B cell (primary cell): ENCODE measurements at regions not wholly inside any gene's neighbourhood (a gene's known extent, or its start where the extent isn't known, plus 50 kb on each side); places are given as distances from the start of the nearest gene placed in this dataset.
A peak's percentile ranks its signal among the peaks of the same experiment; 100 is the strongest.

Experiments
- ATAC-seq: fragments of 200-7000 bp; cut with Tn5 transposase; one replicate; pipeline ENCODE4 v1.10.0; 2021; ENCODE audit warnings: low read depth, mild to moderate bottlenecking, moderate number of reproducible peaks, moderate library complexity
- CTCF ChIA-PET: fragments of 350-600 bp; sonication (Branson Sonifier 250); formaldehyde crosslinking; loops from one replicate; lab custom pipeline; 2021; ENCODE audit warnings: antibody characterized with exemption, inconsistent platforms; lab: Charles Lee
- POLR2A ChIA-PET: fragments of 350-600 bp; sonication (Branson Sonifier 250); formaldehyde crosslinking; loops from one replicate; lab custom pipeline; 2021; ENCODE audit warnings: antibody characterized with exemption; lab: Charles Lee
- DNase-seq: peaks from one replicate; pipeline ENCODE4 v3.0.0; 2013
- H2AFZ ChIP-seq: 2 replicates; pipeline ENCODE4 v1.6.1; 2012; ENCODE audit warnings: mild to moderate bottlenecking, low read depth, low read length; ENCODE audit not compliant: insufficient read depth, poor library complexity, severe bottlenecking
- H3K27ac ChIP-seq, 2 donors: 1 replicate in 1 of 2; 2 replicates in 1 of 2; pipeline ENCODE4 v1.5.1; 2012 to 2013; ENCODE audit warnings: low read length in 2 of 2, mild to moderate bottlenecking in 2 of 2, moderate library complexity in 1 of 2
- H3K27me3 ChIP-seq, 4 experiments: fragments of 200-600 bp in 1 of 4; sonication (generic) in 1 of 4; replicated peaks in 1 of 4; 1 replicate in 2 of 4; 2 replicates in 2 of 4; pipeline versions ENCODE4 v1.6.1 to v1.7.0; 2013 to 2016; ENCODE audit warnings: low read length in 3 of 4, mild to moderate bottlenecking in 2 of 4, mixed read lengths in 1 of 4, moderate library complexity in 1 of 4; ENCODE audit not compliant: insufficient read depth in 4 of 4, control insufficient read depth in 3 of 4; ENCODE audit errors: control extremely low read depth in 1 of 4
- H3K36me3 ChIP-seq, 2 experiments: replicated peaks in 1 of 2; 1 replicate in 1 of 2; 2 replicates in 1 of 2; pipeline versions ENCODE4 v1.6.1 to v1.7.1; 2013; ENCODE audit warnings: low read length in 1 of 2; ENCODE audit not compliant: insufficient read depth in 2 of 2, control insufficient read depth in 1 of 2; ENCODE audit errors: control extremely low read depth in 1 of 2, extremely low read depth in 1 of 2
- H3K4me1 ChIP-seq, 2 donors: fragments of 200-600 bp in 1 of 2; sonication (generic) in 1 of 2; 1 replicate in 1 of 2; 2 replicates in 1 of 2; pipeline versions ENCODE4 v1.5.1 to v1.6.1; 2013 to 2017; ENCODE audit warnings: low read length in 2 of 2; ENCODE audit not compliant: control insufficient read depth in 2 of 2, insufficient read depth in 2 of 2
- H3K4me2 ChIP-seq: replicated peaks from 2 replicates; pipeline ENCODE3; 2012; ENCODE audit warnings: mild to moderate bottlenecking, low read depth, low read length; ENCODE audit not compliant: poor library complexity, severe bottlenecking
- H3K4me3 ChIP-seq, 5 experiments: fragments of 200-600 bp in 1 of 5; sonication (generic) in 1 of 5; 1 replicate in 3 of 5; 2 replicates in 2 of 5; pipeline versions ENCODE4 v1.5.1 to v1.7.0; 2011 to 2016; ENCODE audit warnings: low read length in 4 of 5, mild to moderate bottlenecking in 4 of 5, low read depth in 2 of 5, control low read depth in 1 of 5, moderate library complexity in 1 of 5; ENCODE audit not compliant: insufficient read depth in 1 of 5; ENCODE audit errors: control extremely low read depth in 1 of 5, extremely low read depth in 1 of 5
- H3K79me2 ChIP-seq: fragments of 200-600 bp; sonication (generic); one replicate; pipeline ENCODE4 v1.6.0; 2016; ENCODE audit warnings: low read length; ENCODE audit not compliant: control insufficient read depth, insufficient read depth
- H3K9ac ChIP-seq: fragments of 200-600 bp; sonication (generic); 2 replicates; pipeline ENCODE4 v1.6.1; 2017; ENCODE audit warnings: mild to moderate bottlenecking, low read length, moderate library complexity
- H3K9me3 ChIP-seq, 3 donors: one replicate each; pipeline versions ENCODE4 v1.6.1 to v1.7.1; 2013; ENCODE audit warnings: low read length in 2 of 3; ENCODE audit not compliant: control insufficient read depth in 2 of 3, insufficient read depth in 1 of 3; ENCODE audit errors: control extremely low read depth in 1 of 3
- H4K20me1 ChIP-seq: 2 replicates; pipeline ENCODE4 v1.6.0; 2012; ENCODE audit warnings: mild to moderate bottlenecking, low read length; ENCODE audit not compliant: insufficient read depth, control insufficient read depth, poor library complexity, severe bottlenecking
- H3K27ac Mint-ChIP-seq: one replicate; pipeline ENCODE4 v1.8.0; 2021; ENCODE audit warnings: mixed read lengths
- H3K27me3 Mint-ChIP-seq: one replicate; pipeline ENCODE4 v1.8.0; 2021; ENCODE audit warnings: mixed read lengths
- H3K4me1 Mint-ChIP-seq: one replicate; pipeline ENCODE4 v1.8.0; 2021; ENCODE audit warnings: mixed read lengths
- H3K4me3 Mint-ChIP-seq: one replicate; pipeline ENCODE4 v1.8.0; 2021; ENCODE audit warnings: mixed read lengths
- H3K9me3 Mint-ChIP-seq: one replicate; pipeline ENCODE4 v1.8.0; 2022; ENCODE audit warnings: mixed read lengths; ENCODE audit not compliant: insufficient read depth
- EZH2 ChIP-seq: IDR thresholded peaks from 2 replicates; pipeline ENCODE4 v1.6.1; 2012; ENCODE audit warnings: borderline replicate concordance, low read depth, mild to moderate bottlenecking, moderate library complexity, low read length; ENCODE audit not compliant: insufficient read depth, poor library complexity, severe bottlenecking
- WGBS: methylation state at CpG from one replicate; pipeline ENCODE4 v1.1.5; 2013; ENCODE audit warnings: missing lambda C conversion rate; ENCODE audit not compliant: insufficient coverage; 5-methylcytosine and 5-hydroxymethylcytosine counted together
- intact Hi-C: fragments of 100-400 bp; cut with micrococcal nuclease; formaldehyde crosslinking; loops from one replicate; pipeline ENCODE4 v1.10.0; 2022
- TF ChIP-seq, protein P1 (sequence below): fragments of 200-600 bp; IDR thresholded peaks from one replicate; pipeline ENCODE4 v1.8.0; 2022; ENCODE audit warnings: antibody characterized with exemption, mild to moderate bottlenecking

GRCh38 chr2:168336786-168337388, 89.5 kb upstream of the STK39 start:
- Histone ChIP-seq H3K79me2 (no peaks in the 10 kb centered on the region), H3K27ac (no peak overlapping the region), H3K27me3 (no peaks in the 10 kb centered on the region), H3K9ac (no peak overlapping the region), H3K4me3 (no peak overlapping the region), H3K36me3 (no peaks in the 10 kb centered on the region), H3K9me3 (peaks cover 0 to 4% (median 0%) of the 10 kb centered on the region in 3 donors), H3K4me2 (no peak overlapping the region), H4K20me1 (no peaks in the 10 kb centered on the region), H2AFZ (no peak overlapping the region), H3K4me1 (no peaks in the 10 kb centered on the region)
- intact Hi-C loops: loop anchor here (2.0 to 5.0 kb wide), 2 partner anchors 90 to 200 kb away; partner anchors contain the start of gene STK39
- ChIA-PET POLR2A (no interaction called here), CTCF (interaction anchor here (0.7 to 2.5 kb wide), 10 partner anchors 9 to 218 kb away, joined by 3 to 14 read pairs (median 5); no protein-coding TSS in a partner anchor)
- Mint-ChIP-seq H3K27me3 (peaks cover 10% of the 10 kb centered on the region), H3K27ac (no peak overlapping the region), H3K4me3 (no peak overlapping the region), H3K9me3 (no peaks in the 10 kb centered on the region), H3K4me1 (peaks cover 3% of the 10 kb centered on the region)
- WGBS: 60% methylated on average over 5 of the region's 6 CpGs
- DNase-seq: peak; percentile 39
- ATAC-seq: peak; percentile 68
- no peak for TF ChIP-seq EZH2
- TF ChIP-seq, protein P1, sequence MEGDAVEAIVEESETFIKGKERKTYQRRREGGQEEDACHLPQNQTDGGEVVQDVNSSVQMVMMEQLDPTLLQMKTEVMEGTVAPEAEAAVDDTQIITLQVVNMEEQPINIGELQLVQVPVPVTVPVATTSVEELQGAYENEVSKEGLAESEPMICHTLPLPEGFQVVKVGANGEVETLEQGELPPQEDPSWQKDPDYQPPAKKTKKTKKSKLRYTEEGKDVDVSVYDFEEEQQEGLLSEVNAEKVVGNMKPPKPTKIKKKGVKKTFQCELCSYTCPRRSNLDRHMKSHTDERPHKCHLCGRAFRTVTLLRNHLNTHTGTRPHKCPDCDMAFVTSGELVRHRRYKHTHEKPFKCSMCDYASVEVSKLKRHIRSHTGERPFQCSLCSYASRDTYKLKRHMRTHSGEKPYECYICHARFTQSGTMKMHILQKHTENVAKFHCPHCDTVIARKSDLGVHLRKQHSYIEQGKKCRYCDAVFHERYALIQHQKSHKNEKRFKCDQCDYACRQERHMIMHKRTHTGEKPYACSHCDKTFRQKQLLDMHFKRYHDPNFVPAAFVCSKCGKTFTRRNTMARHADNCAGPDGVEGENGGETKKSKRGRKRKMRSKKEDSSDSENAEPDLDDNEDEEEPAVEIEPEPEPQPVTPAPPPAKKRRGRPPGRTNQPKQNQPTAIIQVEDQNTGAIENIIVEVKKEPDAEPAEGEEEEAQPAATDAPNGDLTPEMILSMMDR: peak; percentile 33

GRCh38 chr2:168338292-168338691, 90.9 kb upstream of the STK39 start:
- TF ChIP-seq, protein P1: no peak
- no peak for TF ChIP-seq EZH2
- Histone ChIP-seq H4K20me1 (no peaks in the 10 kb centered on the region), H3K4me3 (no peak overlapping the region), H3K4me2 (no peak overlapping the region), H3K27me3 (no peaks in the 10 kb centered on the region), H3K79me2 (no peaks in the 10 kb centered on the region), H3K36me3 (no peaks in the 10 kb centered on the region), H3K9me3 (no peaks in the 10 kb centered on the region), H3K4me1 (no peaks in the 10 kb centered on the region), H2AFZ (no peak overlapping the region), H3K27ac (no peak overlapping the region), H3K9ac (no peak overlapping the region)
- intact Hi-C loops: loop anchor here (5.0 kb wide), 1 partner anchor 91 kb away; the partner anchor contains the start of gene STK39
- no CpG with 5 or more reads among the region's 3 CpGs for WGBS
- ChIA-PET CTCF (interaction anchor here (1.7 to 2.5 kb wide), 2 partner anchors 8 to 178 kb away, joined by 13 to 14 read pairs; no protein-coding TSS in a partner anchor), POLR2A (no interaction called here)
- H3K9me3 Mint-ChIP-seq: no peaks in the 10 kb centered on the region
- peaks cover 10% of the 10 kb centered on the region for H3K27me3 Mint-ChIP-seq
- ATAC-seq (no peak), DNase-seq (no peak)
- peaks cover 3% of the 10 kb centered on the region for H3K4me1 Mint-ChIP-seq
- H3K4me3 Mint-ChIP-seq: no peak overlapping the region
- H3K27ac Mint-ChIP-seq: no peak overlapping the region
